Parathyroid adenoma (tissue), 2 donors: ENCODE measurements at regions not wholly inside any gene's neighbourhood (a gene's known extent, or its start where the extent isn't known, plus 50 kb on each side); places are given as distances from the start of the nearest gene placed in this dataset.

Source experiments
- H2AFZ ChIP-seq: fragments of 300-600 bp; sonication (generic); one replicate; pipeline ENCODE4 v1.7.0; 2017; ENCODE audit warnings: antibody characterized with exemption, mild to moderate bottlenecking
- H3K27ac ChIP-seq: fragments of 300-600 bp; sonication (generic); one replicate; pipeline ENCODE4 v1.7.0; 2017
- H3K27me3 ChIP-seq: fragments of 300-600 bp; sonication (generic); one replicate; pipeline ENCODE4 v1.7.0; 2017; ENCODE audit warnings: low read length; ENCODE audit not compliant: control insufficient read depth, insufficient read depth
- H3K36me3 ChIP-seq: fragments of 300-600 bp; sonication (generic); one replicate; pipeline ENCODE4 v1.7.0; 2017; ENCODE audit warnings: low read length; ENCODE audit not compliant: control insufficient read depth, insufficient read depth
- H3K4me1 ChIP-seq: fragments of 300-600 bp; sonication (generic); one replicate; pipeline ENCODE4 v1.7.0; 2017; ENCODE audit warnings: control low read depth
- H3K4me2 ChIP-seq: fragments of 300-600 bp; sonication (generic); one replicate; pipeline ENCODE4 v1.7.0; 2017; ENCODE audit warnings: low read length
- H3K4me3 ChIP-seq: fragments of 300-600 bp; sonication (generic); one replicate; pipeline ENCODE4 v1.7.0; 2017; ENCODE audit warnings: low read depth, low read length
- H3K79me2 ChIP-seq: fragments of 300-600 bp; sonication (generic); one replicate; pipeline ENCODE4 v1.7.0; 2017; ENCODE audit warnings: control low read depth
- H3K9ac ChIP-seq: fragments of 300-600 bp; sonication (generic); one replicate; pipeline ENCODE4 v1.7.0; 2017; ENCODE audit warnings: mild to moderate bottlenecking
- H3K9me3 ChIP-seq: fragments of 300-600 bp; sonication (generic); one replicate; pipeline ENCODE4 v1.7.0; 2017; ENCODE audit warnings: low read length; ENCODE audit not compliant: control insufficient read depth
- TF ChIP-seq, protein P1 (sequence below): fragments of 300-600 bp; sonication (generic); IDR thresholded peaks from one replicate; pipeline ENCODE4 v1.7.0; 2017; ENCODE audit warnings: antibody characterized with exemption, mild to moderate bottlenecking
- donor health status: primary hyperparathyroidism.

DNA sequence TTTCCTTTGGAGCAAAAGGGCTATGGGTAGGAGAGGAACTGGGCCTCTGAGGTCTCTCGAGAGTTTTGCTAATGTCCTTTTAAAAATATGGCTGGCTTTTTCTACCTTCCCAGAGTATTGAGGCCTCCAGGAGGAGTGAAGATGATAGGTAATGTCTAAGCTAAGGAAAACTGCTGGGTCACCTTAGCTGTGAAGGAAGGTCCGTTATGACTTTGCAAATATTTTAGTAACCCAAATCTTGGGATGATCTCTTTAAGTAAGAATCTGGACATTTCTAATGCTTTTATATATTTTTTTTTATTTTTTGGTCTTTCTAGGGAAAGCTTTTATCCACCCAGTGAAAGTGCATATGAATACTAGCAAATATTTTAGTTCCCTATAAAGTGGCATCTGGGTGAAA, 60.9 kb upstream of the SYN3 start:
- no peaks in the 10 kb centered on the region for H3K79me2 ChIP-seq

DNA sequence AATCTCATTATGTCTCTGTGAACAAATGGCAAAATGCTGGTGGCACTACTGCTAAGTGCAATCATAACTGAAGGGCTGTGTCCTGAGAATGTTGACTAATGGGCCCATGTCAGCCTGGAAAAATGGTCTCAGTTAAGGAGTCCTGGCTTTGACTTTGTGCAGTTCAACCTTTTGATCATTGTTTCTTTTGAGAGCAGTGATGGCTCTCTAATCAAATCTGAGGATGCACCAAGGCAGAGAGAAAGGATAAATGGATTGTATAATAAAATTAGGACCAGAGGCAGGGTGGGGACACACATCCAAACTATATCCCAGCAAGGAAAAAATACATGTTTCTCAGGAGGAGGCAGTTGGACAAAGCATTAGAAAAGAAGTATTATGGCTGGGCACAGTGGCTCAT, 59.6 kb upstream of the SYN3 start:
- Histone ChIP-seq H3K27me3 (no peaks in the 10 kb centered on the region), H3K9me3 (no peaks in the 10 kb centered on the region), H3K4me1 (no peaks in the 10 kb centered on the region), H3K79me2 (no peaks in the 10 kb centered on the region), H3K4me3 (no peak overlapping the region), H3K4me2 (no peak overlapping the region), H3K27ac (no peak overlapping the region), H2AFZ (no peak overlapping the region), H3K9ac (no peak overlapping the region), H3K36me3 (no peaks in the 10 kb centered on the region)
- TF ChIP-seq, protein P1, sequence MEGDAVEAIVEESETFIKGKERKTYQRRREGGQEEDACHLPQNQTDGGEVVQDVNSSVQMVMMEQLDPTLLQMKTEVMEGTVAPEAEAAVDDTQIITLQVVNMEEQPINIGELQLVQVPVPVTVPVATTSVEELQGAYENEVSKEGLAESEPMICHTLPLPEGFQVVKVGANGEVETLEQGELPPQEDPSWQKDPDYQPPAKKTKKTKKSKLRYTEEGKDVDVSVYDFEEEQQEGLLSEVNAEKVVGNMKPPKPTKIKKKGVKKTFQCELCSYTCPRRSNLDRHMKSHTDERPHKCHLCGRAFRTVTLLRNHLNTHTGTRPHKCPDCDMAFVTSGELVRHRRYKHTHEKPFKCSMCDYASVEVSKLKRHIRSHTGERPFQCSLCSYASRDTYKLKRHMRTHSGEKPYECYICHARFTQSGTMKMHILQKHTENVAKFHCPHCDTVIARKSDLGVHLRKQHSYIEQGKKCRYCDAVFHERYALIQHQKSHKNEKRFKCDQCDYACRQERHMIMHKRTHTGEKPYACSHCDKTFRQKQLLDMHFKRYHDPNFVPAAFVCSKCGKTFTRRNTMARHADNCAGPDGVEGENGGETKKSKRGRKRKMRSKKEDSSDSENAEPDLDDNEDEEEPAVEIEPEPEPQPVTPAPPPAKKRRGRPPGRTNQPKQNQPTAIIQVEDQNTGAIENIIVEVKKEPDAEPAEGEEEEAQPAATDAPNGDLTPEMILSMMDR, result no peak

More for the DNA sequence above, 60.9 kb upstream of the SYN3 start:
- H3K36me3 ChIP-seq, result no peaks in the 10 kb centered on the region
- TF ChIP-seq, protein P1, result no peak
- no peak overlapping the region for H2AFZ ChIP-seq
- no peak overlapping the region for H3K4me2 ChIP-seq
- no peaks in the 10 kb centered on the region for H3K9me3 ChIP-seq
- no peaks in the 10 kb centered on the region for H3K27me3 ChIP-seq
- H3K27ac ChIP-seq, result no peak overlapping the region
- H3K4me3 ChIP-seq, result no peak overlapping the region
- H3K4me1 ChIP-seq, result no peaks in the 10 kb centered on the region
- H3K9ac ChIP-seq, result no peak overlapping the region

DNA sequence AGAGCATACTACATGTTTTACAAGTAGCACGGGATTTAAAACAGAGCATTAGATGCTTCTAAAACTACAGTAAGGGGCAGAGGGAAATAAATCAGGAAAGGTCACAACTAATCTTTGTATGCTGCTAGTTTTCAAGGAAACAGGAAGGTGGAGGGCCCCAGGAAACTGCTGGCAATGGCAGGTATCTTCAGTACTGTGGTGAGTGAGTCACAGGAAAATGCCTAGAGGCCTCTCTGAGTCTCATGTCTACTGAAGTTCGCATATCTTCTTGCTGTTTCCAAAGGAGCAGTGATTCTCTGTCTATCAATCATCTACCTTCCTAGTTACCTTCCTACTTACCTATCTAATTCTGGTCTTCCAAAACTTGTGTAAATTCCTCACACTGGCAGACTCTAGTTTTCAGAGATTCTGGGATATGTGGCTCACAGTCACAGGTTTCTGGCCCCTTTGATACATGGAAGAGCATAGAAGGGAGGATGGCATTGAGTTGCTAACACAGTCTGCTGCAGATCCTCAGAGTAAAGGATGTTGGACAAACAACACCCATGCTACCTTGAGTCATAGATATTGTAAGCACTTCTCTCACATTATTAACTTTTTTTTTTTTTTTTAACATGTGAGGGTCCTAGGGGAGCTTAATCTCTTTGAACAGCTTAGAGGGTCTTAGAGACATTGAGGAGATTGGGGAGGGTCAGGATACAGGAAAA, 58.8 kb upstream of the SYN3 start:
- Histone ChIP-seq H3K27me3 (no peaks in the 10 kb centered on the region), H3K9me3 (no peaks in the 10 kb centered on the region), H2AFZ (no peak overlapping the region), H3K36me3 (no peaks in the 10 kb centered on the region), H3K27ac (no peak overlapping the region), H3K4me2 (no peak overlapping the region), H3K79me2 (no peaks in the 10 kb centered on the region), H3K9ac (no peak overlapping the region), H3K4me1 (no peaks in the 10 kb centered on the region), H3K4me3 (no peak overlapping the region)
- TF ChIP-seq, protein P1, result no peak

DNA sequence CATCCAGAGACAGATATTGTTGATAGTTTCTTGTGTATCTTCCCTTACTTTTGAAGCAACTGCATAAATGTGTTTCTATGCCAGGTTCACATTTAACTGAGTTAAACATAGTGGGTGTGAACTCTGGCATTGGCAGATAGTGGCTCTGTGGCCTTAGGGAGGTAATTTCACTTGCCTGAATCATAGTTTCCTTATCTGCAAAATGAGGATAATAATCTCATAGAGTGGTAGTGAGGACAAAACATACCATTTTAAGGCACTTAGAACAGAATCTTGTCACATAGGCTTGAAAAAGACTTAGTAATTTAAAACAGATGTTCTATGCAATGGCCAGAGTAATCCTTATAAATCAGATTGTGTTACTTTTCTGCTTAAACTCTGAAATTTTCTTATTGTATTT, 56.4 kb upstream of the SYN3 start:
- Histone ChIP-seq H3K4me2 (no peak overlapping the region), H3K27ac (no peak overlapping the region), H2AFZ (no peak overlapping the region), H3K36me3 (no peaks in the 10 kb centered on the region), H3K27me3 (no peaks in the 10 kb centered on the region), H3K79me2 (no peaks in the 10 kb centered on the region), H3K4me1 (no peaks in the 10 kb centered on the region), H3K9me3 (no peaks in the 10 kb centered on the region), H3K9ac (no peak overlapping the region), H3K4me3 (no peak overlapping the region)
- TF ChIP-seq, protein P1, result no peak

DNA sequence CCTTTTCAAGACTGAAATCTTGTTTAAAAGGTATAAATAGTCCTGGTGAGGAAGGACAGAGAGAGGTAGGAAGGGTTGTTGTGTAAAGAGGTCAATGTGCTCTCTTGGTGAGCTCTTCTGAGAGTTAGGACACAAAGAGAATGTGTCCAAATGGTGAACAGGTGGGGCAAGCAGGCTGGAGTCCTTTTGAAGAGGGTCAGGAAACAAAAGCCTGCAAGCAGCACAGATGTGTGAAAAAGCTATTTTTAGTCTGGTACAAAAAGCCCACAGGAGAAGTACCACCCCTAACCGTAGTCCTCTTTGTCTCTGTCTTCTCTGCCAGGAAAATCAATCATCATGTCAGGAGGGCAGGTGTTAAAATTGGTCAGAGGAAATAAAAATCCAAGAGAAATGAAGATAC, 54.4 kb upstream of the SYN3 start:
- H2AFZ ChIP-seq, result no peak overlapping the region
- TF ChIP-seq, protein P1, result no peak
- H3K4me3 ChIP-seq, result no peak overlapping the region
- no peak overlapping the region for H3K9ac ChIP-seq
- H3K79me2 ChIP-seq, result no peaks in the 10 kb centered on the region
- no peak overlapping the region for H3K27ac ChIP-seq
- H3K4me1 ChIP-seq, result no peaks in the 10 kb centered on the region
- H3K4me2 ChIP-seq, result no peak overlapping the region
- H3K9me3 ChIP-seq, result no peaks in the 10 kb centered on the region
- H3K36me3 ChIP-seq, result no peaks in the 10 kb centered on the region
- H3K27me3 ChIP-seq, result no peaks in the 10 kb centered on the region
